Suprapubic skin (tissue), 4 donors: ENCODE measurements at regions not wholly inside any gene's neighbourhood (a gene's known extent, or its start where the extent isn't known, plus 50 kb on each side); places are given as distances from the start of the nearest gene placed in this dataset.
"Not testable (repeated sequence)": the region's sequence is repeated elsewhere in the genome, so short reads cannot be mapped to it uniquely, and the experiment has no call there.

ENCODE experiments used
- CTCF ChIP-seq, 2 donors: fragments of 200-600 bp in 1 of 2; fragments of 450-650 bp in 1 of 2; sonication (generic) in 1 of 2; IDR thresholded peaks; one replicate each; pipeline ENCODE4 v1.5.1; 2016 to 2019; ENCODE audit warnings: antibody characterized with exemption in 2 of 2, mild to moderate bottlenecking in 1 of 2, moderate library complexity in 1 of 2
- EP300 ChIP-seq: sonication (generic); formaldehyde crosslinking; IDR thresholded peaks from one replicate; pipeline ENCODE4 v1.6.1; 2017; ENCODE audit warnings: antibody characterized with exemption
- POLR2A ChIP-seq, 2 donors: fragments of 450-650 bp; IDR thresholded peaks; one replicate each; pipeline ENCODE4 v1.6.1; 2017; ENCODE audit warnings: antibody characterized with exemption in 2 of 2, mild to moderate bottlenecking in 2 of 2, moderate library complexity in 2 of 2
- POLR2AphosphoS5 ChIP-seq, 3 donors: sonication (generic); formaldehyde crosslinking; IDR thresholded peaks; one replicate each; pipeline ENCODE4 v1.6.1; 2017; ENCODE audit warnings: antibody characterized with exemption in 3 of 3

- TF ChIP-seq CTCF (IDR thresholded peaks at IDR 0.05); POLR2AphosphoS5 (IDR thresholded peaks at IDR 0.05); POLR2A (IDR thresholded peaks at IDR 0.05); EP300: not testable (repeated sequence)
Observed at GRCh38 chr1:120952207-120952870, 62.8 kb downstream of the PPIAL4A start.
